Parathyroid adenoma (tissue), 2 donors: ENCODE measurements at regions not wholly inside any gene's neighbourhood (a gene's known extent, or its start where the extent isn't known, plus 50 kb on each side); places are given as distances from the start of the nearest gene placed in this dataset.

ENCODE experiments used
- H2AFZ ChIP-seq: fragments of 300-600 bp; sonication (generic); one replicate; pipeline ENCODE4 v1.7.0; 2017; ENCODE audit warnings: antibody characterized with exemption, mild to moderate bottlenecking
- H3K27ac ChIP-seq: fragments of 300-600 bp; sonication (generic); one replicate; pipeline ENCODE4 v1.7.0; 2017
- H3K27me3 ChIP-seq: fragments of 300-600 bp; sonication (generic); one replicate; pipeline ENCODE4 v1.7.0; 2017; ENCODE audit warnings: low read length; ENCODE audit not compliant: control insufficient read depth, insufficient read depth
- H3K36me3 ChIP-seq: fragments of 300-600 bp; sonication (generic); one replicate; pipeline ENCODE4 v1.7.0; 2017; ENCODE audit warnings: low read length; ENCODE audit not compliant: control insufficient read depth, insufficient read depth
- H3K4me1 ChIP-seq: fragments of 300-600 bp; sonication (generic); one replicate; pipeline ENCODE4 v1.7.0; 2017; ENCODE audit warnings: control low read depth
- H3K4me2 ChIP-seq: fragments of 300-600 bp; sonication (generic); one replicate; pipeline ENCODE4 v1.7.0; 2017; ENCODE audit warnings: low read length
- H3K4me3 ChIP-seq: fragments of 300-600 bp; sonication (generic); one replicate; pipeline ENCODE4 v1.7.0; 2017; ENCODE audit warnings: low read depth, low read length
- H3K79me2 ChIP-seq: fragments of 300-600 bp; sonication (generic); one replicate; pipeline ENCODE4 v1.7.0; 2017; ENCODE audit warnings: control low read depth
- H3K9ac ChIP-seq: fragments of 300-600 bp; sonication (generic); one replicate; pipeline ENCODE4 v1.7.0; 2017; ENCODE audit warnings: mild to moderate bottlenecking
- H3K9me3 ChIP-seq: fragments of 300-600 bp; sonication (generic); one replicate; pipeline ENCODE4 v1.7.0; 2017; ENCODE audit warnings: low read length; ENCODE audit not compliant: control insufficient read depth
- TF ChIP-seq, protein P1 (sequence below): fragments of 300-600 bp; sonication (generic); IDR thresholded peaks from one replicate; pipeline ENCODE4 v1.7.0; 2017; ENCODE audit warnings: antibody characterized with exemption, mild to moderate bottlenecking
- donor health status: primary hyperparathyroidism.

DNA sequence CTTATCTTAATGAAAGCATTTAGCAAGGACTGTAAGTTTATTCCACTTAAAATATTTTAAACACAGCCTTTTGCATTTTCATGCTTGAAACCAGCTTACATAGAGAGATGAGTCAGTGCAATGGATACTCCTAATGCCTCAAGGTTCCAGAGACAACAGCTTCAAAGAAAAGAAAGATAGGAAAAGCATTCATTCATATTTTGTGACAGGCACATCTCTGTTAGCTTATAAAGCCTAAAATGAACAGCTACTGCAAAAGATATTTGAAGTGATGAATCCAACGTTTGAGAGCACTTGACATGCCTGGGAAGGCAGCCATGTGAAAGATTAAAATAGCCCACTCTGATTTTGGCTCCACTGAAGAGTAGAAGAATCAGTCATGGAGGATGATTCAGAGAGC is 814.5 kb downstream of the RPS29 start:
- Histone ChIP-seq H3K4me3 (no peak overlapping the region), H3K9ac (no peak overlapping the region), H3K36me3 (no peaks in the 10 kb centered on the region), H3K4me1 (no peaks in the 10 kb centered on the region), H3K27me3 (no peaks in the 10 kb centered on the region), H3K9me3 (no peaks in the 10 kb centered on the region), H3K4me2 (no peak overlapping the region), H2AFZ (no peak overlapping the region), H3K79me2 (no peaks in the 10 kb centered on the region), H3K27ac (no peak overlapping the region)
- TF ChIP-seq, protein P1, sequence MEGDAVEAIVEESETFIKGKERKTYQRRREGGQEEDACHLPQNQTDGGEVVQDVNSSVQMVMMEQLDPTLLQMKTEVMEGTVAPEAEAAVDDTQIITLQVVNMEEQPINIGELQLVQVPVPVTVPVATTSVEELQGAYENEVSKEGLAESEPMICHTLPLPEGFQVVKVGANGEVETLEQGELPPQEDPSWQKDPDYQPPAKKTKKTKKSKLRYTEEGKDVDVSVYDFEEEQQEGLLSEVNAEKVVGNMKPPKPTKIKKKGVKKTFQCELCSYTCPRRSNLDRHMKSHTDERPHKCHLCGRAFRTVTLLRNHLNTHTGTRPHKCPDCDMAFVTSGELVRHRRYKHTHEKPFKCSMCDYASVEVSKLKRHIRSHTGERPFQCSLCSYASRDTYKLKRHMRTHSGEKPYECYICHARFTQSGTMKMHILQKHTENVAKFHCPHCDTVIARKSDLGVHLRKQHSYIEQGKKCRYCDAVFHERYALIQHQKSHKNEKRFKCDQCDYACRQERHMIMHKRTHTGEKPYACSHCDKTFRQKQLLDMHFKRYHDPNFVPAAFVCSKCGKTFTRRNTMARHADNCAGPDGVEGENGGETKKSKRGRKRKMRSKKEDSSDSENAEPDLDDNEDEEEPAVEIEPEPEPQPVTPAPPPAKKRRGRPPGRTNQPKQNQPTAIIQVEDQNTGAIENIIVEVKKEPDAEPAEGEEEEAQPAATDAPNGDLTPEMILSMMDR, result no peak

DNA sequence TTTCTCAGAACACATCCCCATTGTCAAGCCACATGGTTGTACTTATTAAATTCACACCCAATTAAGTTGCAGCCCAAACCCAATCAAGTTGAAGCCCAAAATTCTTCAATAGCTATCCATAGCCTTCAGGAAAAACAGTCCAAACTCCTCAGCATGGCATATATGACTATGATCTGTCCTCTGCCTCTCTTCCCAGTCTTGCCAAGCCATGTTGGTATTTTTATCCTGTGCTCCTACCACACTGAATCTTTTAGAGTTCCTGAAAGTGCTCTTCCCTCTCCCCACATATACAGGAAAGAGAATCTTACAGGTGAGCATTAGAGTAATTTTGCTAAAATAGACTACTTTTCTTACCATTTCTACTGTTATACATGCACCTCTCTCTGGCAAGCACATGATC is 834.9 kb downstream of the RPS29 start:
- H2AFZ ChIP-seq, result no peak overlapping the region
- H3K27ac ChIP-seq, result no peak overlapping the region
- H3K9ac ChIP-seq, result no peak overlapping the region
- no peak overlapping the region for H3K4me3 ChIP-seq
- no peaks in the 10 kb centered on the region for H3K9me3 ChIP-seq
- H3K4me2 ChIP-seq, result no peak overlapping the region
- TF ChIP-seq, protein P1, result no peak
- no peaks in the 10 kb centered on the region for H3K36me3 ChIP-seq
- H3K27me3 ChIP-seq, result no peaks in the 10 kb centered on the region
- H3K4me1 ChIP-seq, result no peaks in the 10 kb centered on the region
- no peaks in the 10 kb centered on the region for H3K79me2 ChIP-seq

DNA sequence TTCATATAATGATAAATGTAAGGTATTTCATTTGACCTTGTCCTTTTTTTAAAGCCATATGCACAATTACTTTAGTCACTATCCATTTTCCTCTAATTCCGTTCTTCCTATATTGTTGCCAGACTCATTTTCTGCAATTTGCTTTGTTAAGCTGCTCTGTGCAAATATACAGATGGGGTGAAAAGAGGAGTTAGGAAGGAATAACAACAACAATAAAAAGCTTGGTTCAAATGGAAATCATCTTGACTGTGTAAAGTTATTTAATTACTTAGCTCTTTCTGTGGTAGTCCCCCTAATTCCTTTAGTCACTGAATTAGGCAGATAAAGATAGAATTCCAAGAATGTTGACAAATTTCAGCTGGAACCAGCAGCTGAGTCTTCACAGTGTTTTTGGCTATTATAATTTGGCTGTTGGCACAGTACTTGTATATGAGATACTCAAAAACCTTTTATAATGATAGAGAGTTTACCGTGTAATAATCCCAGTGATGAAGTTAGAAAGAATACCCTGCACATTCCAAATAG is 838.0 kb downstream of the RPS29 start:
- no peaks in the 10 kb centered on the region for H3K27me3 ChIP-seq
- H3K9ac ChIP-seq, result no peak overlapping the region
- no peaks in the 10 kb centered on the region for H3K79me2 ChIP-seq
- no peak overlapping the region for H3K4me3 ChIP-seq
- no peaks in the 10 kb centered on the region for H3K9me3 ChIP-seq
- H3K4me1 ChIP-seq, result no peaks in the 10 kb centered on the region
- H3K27ac ChIP-seq, result no peak overlapping the region
- H2AFZ ChIP-seq, result no peak overlapping the region
- no peak overlapping the region for H3K4me2 ChIP-seq
- TF ChIP-seq, protein P1, result no peak
- no peaks in the 10 kb centered on the region for H3K36me3 ChIP-seq

DNA sequence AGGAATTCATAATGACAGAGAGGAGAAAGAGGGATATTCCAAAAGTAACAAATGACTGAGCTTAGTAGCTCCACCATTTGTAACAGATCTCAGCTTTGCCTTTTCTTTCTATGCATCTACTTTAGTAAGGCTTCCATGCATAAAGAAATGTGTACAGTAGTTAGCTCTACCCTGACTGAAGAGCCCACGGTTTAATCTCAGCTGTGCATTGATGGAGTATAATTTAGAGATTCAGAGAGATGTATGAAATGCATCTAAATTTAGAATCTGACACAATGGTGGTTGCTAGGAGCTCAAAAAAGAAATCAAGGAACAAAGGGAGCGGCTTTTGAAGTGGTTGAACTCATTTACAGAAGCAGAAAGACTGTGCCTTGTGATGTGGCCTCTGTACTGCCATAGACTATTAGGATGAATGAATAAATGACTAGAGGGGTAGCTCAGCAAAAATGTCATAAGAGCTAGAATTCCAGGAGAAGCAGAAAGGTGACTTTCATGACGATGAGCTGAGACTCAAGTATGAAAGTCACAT is 838.6 kb downstream of the RPS29 start:
- no peak overlapping the region for H3K4me2 ChIP-seq
- H3K27ac ChIP-seq, result no peak overlapping the region
- no peak overlapping the region for H3K9ac ChIP-seq
- no peaks in the 10 kb centered on the region for H3K27me3 ChIP-seq
- no peaks in the 10 kb centered on the region for H3K4me1 ChIP-seq
- H2AFZ ChIP-seq, result no peak overlapping the region
- H3K9me3 ChIP-seq, result no peaks in the 10 kb centered on the region
- H3K4me3 ChIP-seq, result no peak overlapping the region
- no peaks in the 10 kb centered on the region for H3K36me3 ChIP-seq
- TF ChIP-seq, protein P1, result no peak
- no peaks in the 10 kb centered on the region for H3K79me2 ChIP-seq

DNA sequence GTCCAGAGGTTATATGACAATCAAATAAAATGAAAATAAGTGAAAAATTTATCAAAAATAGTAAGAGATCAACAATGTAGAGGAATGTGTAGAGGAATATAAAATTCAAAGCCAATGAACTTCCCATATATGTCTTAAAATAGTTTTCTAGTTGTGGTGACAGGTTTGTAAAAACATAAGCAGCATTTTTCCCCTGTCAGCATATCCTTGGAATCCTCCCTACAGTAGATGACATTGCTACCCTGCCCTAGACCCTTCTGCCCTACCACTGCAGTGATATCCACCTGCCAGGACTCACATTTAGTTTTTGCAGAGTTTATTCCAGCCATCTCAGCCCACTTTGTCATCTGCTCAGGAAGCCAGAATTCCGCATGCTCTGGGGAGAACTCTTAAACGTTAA is 842.0 kb downstream of the RPS29 start:
- H3K9ac ChIP-seq, result no peak overlapping the region
- H3K36me3 ChIP-seq, result no peaks in the 10 kb centered on the region
- H3K27me3 ChIP-seq, result no peaks in the 10 kb centered on the region
- H3K9me3 ChIP-seq, result no peaks in the 10 kb centered on the region
- H3K4me1 ChIP-seq, result no peaks in the 10 kb centered on the region
- H2AFZ ChIP-seq, result no peak overlapping the region
- H3K27ac ChIP-seq, result no peak overlapping the region
- no peaks in the 10 kb centered on the region for H3K79me2 ChIP-seq
- H3K4me2 ChIP-seq, result no peak overlapping the region
- H3K4me3 ChIP-seq, result no peak overlapping the region
- TF ChIP-seq, protein P1, result no peak
